ENCODE measurements at regions not wholly inside any gene's neighbourhood (a gene's known extent, or its start where the extent isn't known, plus 50 kb on each side); places are given as distances from the start of the nearest gene placed in this dataset.

- no peaks in the 10 kb centered on the region for H3K27me3 Mint-ChIP-seq (ENCODE audit: unreplicated experiment)
- no peak overlapping the region for H3K27ac Mint-ChIP-seq (ENCODE audit: unreplicated experiment)
- no peak for TF ChIP-seq CTCF (IDR thresholded peaks at IDR 0.05)
- H3K9me3 Mint-ChIP-seq (ENCODE audit: unreplicated experiment): peaks cover 44% of the 10 kb centered on the region
- H3K4me1 Mint-ChIP-seq (ENCODE audit: unreplicated experiment): no peaks in the 10 kb centered on the region
- no peak overlapping the region for H3K4me3 Mint-ChIP-seq (ENCODE audit: unreplicated experiment)
- DNase-seq (ENCODE audit: extremely low spot score, unreplicated experiment): peak; percentile 38
- H3K36me3 Mint-ChIP-seq (ENCODE audit: unreplicated experiment): no peaks in the 10 kb centered on the region
Measured at GRCh38 chrX:151796576-151796975, 62.0 kb downstream of the CNGA2 start.

GRCh38 chrX:151801980-151802379 lies 67.4 kb downstream of the CNGA2 start:
- peaks cover 16% of the 10 kb centered on the region for H3K9me3 Mint-ChIP-seq (ENCODE audit: unreplicated experiment)
- H3K4me3 Mint-ChIP-seq (ENCODE audit: unreplicated experiment): no peak overlapping the region
- no peak overlapping the region for H3K27ac Mint-ChIP-seq (ENCODE audit: unreplicated experiment)
- no peak for TF ChIP-seq CTCF (IDR thresholded peaks at IDR 0.05)
- H3K27me3 Mint-ChIP-seq (ENCODE audit: unreplicated experiment): no peaks in the 10 kb centered on the region
- no peaks in the 10 kb centered on the region for H3K4me1 Mint-ChIP-seq (ENCODE audit: unreplicated experiment)
- no peak for DNase-seq (ENCODE audit: extremely low spot score, unreplicated experiment)
- no peaks in the 10 kb centered on the region for H3K36me3 Mint-ChIP-seq (ENCODE audit: unreplicated experiment)

GRCh38 chrX:151806967-151807540 lies 72.5 kb downstream of the CNGA2 start:
- DNase-seq (ENCODE audit: extremely low spot score, unreplicated experiment): no peak
- Mint-ChIP-seq H3K36me3 (ENCODE audit: unreplicated experiment) (no peaks in the 10 kb centered on the region), H3K9me3 (ENCODE audit: unreplicated experiment) (peaks cover 23% of the 10 kb centered on the region), H3K27me3 (ENCODE audit: unreplicated experiment) (no peaks in the 10 kb centered on the region), H3K27ac (ENCODE audit: unreplicated experiment) (no peak overlapping the region), H3K4me3 (ENCODE audit: unreplicated experiment) (no peak overlapping the region), H3K4me1 (ENCODE audit: unreplicated experiment) (no peaks in the 10 kb centered on the region)
- no peak for TF ChIP-seq CTCF (IDR thresholded peaks at IDR 0.05)

- H3K27me3 Mint-ChIP-seq (ENCODE audit: unreplicated experiment): no peaks in the 10 kb centered on the region
- no peak for TF ChIP-seq CTCF (IDR thresholded peaks at IDR 0.05)
- no peak for DNase-seq (ENCODE audit: extremely low spot score, unreplicated experiment)
- no peaks in the 10 kb centered on the region for H3K4me1 Mint-ChIP-seq (ENCODE audit: unreplicated experiment)
- no peaks in the 10 kb centered on the region for H3K36me3 Mint-ChIP-seq (ENCODE audit: unreplicated experiment)
- no peak overlapping the region for H3K27ac Mint-ChIP-seq (ENCODE audit: unreplicated experiment)
- H3K4me3 Mint-ChIP-seq (ENCODE audit: unreplicated experiment): no peak overlapping the region
- H3K9me3 Mint-ChIP-seq (ENCODE audit: unreplicated experiment): peaks cover 20% of the 10 kb centered on the region
Measured at GRCh38 chrX:151812661-151813060, 78.1 kb downstream of the CNGA2 start.

- Mint-ChIP-seq H3K36me3 (ENCODE audit: unreplicated experiment) (no peaks in the 10 kb centered on the region), H3K4me1 (ENCODE audit: unreplicated experiment) (no peaks in the 10 kb centered on the region), H3K9me3 (ENCODE audit: unreplicated experiment) (peaks cover 5% of the 10 kb centered on the region), H3K27ac (ENCODE audit: unreplicated experiment) (no peak overlapping the region), H3K4me3 (ENCODE audit: unreplicated experiment) (no peak overlapping the region), H3K27me3 (ENCODE audit: unreplicated experiment) (no peaks in the 10 kb centered on the region)
- peak; percentile 51 for DNase-seq (ENCODE audit: extremely low spot score, unreplicated experiment)
- TF ChIP-seq CTCF (IDR thresholded peaks at IDR 0.05): no peak
Measured at GRCh38 chrX:151814767-151815166, 80.2 kb downstream of the CNGA2 start.
